ENCODE measurements at regions not wholly inside any gene's neighbourhood (a gene's known extent, or its start where the extent isn't known, plus 50 kb on each side); places are given as distances from the start of the nearest gene placed in this dataset.

DNA sequence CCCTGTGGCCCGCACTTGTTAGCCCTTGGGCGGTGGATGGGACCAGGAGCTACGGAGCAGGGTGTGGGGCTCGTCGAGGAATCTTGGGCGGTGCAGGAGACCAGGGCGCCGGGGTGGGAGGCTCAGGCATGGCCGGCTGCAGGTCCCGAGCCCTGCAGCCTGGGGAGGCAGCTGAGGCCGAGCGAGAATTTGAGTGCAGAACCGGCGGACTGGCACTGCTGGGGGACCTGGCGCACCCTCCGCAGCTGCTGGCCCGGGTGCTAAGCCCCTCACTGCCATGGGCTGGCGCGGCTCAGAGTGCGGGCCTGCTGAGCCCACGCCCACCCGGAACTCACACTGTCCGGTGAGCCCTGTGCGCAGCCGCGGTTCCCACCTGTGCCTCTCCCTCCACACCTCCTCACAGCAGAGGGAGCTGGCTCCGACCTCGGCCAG lies 73.6 kb upstream of the TLL1 start:
- intact Hi-C loops (cut with DNase I, micrococcal nuclease): no loop called here
- H3K4me3 Mint-ChIP-seq: no peak overlapping the region
- H3K36me3 ChIP-seq (ENCODE audit: insufficient read depth, low read length): no peaks in the 10 kb centered on the region
- no peaks in the 10 kb centered on the region for H3K4me1 Mint-ChIP-seq (ENCODE audit: low read depth)
- ATAC-seq (ENCODE audit: poor library complexity) (no peak), DNase-seq (peak in 1 of 14 experiments; percentile 7)
- TF ChIP-seq, protein P1, sequence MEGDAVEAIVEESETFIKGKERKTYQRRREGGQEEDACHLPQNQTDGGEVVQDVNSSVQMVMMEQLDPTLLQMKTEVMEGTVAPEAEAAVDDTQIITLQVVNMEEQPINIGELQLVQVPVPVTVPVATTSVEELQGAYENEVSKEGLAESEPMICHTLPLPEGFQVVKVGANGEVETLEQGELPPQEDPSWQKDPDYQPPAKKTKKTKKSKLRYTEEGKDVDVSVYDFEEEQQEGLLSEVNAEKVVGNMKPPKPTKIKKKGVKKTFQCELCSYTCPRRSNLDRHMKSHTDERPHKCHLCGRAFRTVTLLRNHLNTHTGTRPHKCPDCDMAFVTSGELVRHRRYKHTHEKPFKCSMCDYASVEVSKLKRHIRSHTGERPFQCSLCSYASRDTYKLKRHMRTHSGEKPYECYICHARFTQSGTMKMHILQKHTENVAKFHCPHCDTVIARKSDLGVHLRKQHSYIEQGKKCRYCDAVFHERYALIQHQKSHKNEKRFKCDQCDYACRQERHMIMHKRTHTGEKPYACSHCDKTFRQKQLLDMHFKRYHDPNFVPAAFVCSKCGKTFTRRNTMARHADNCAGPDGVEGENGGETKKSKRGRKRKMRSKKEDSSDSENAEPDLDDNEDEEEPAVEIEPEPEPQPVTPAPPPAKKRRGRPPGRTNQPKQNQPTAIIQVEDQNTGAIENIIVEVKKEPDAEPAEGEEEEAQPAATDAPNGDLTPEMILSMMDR (IDR thresholded peaks at IDR 0.05): no peak
- H3K9me3 ChIP-seq (ENCODE audit: control insufficient read depth in 1 of 2, insufficient read depth in 1 of 2, low read length in 2 of 2): peaks cover 0 to 8% of the 10 kb centered on the region in 2 experiments
- no peaks in the 10 kb centered on the region for H3K36me3 Mint-ChIP-seq (ENCODE audit: low read depth)
- ChIA-PET CTCF (no interaction called here), POLR2A (no interaction called here)
- no peak overlapping the region for H3K27ac ChIP-seq (ENCODE audit: low read depth in 1 of 2, low read length in 2 of 2)
- H3K27me3 Mint-ChIP-seq: no peaks in the 10 kb centered on the region
- H3K4me1 ChIP-seq (ENCODE audit: insufficient read depth, low read length): no peaks in the 10 kb centered on the region
- H3K27me3 ChIP-seq (ENCODE audit: control insufficient read depth in 1 of 2, insufficient read depth in 2 of 2, low read length in 2 of 2): no peaks in the 10 kb centered on the region
- no peak overlapping the region for H3K4me3 ChIP-seq (ENCODE audit: low read length)
- H3K27ac Mint-ChIP-seq: no peak overlapping the region
- H3K9me3 Mint-ChIP-seq: no peaks in the 10 kb centered on the region

DNA sequence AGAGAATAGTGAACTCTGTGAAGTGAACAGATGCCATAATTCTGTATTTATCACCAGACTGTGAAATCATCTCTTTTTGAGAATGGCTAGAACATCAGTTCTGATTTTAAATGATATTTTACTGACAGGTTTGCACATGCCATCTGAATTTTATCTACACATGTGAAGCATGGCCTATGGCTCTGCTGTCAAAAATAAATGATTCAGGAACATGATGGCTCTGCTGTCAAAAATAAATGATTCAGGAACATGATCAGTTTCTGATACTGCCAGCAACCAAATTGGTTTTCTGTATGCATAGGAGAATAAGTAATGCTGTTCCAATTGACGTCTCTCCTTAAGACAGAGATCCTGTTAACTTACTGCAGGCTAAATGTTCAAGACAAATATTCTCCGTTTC lies 70.6 kb upstream of the TLL1 start:
- intact Hi-C loops (cut with DNase I, micrococcal nuclease): no loop called here
- POLR2A ChIA-PET: no interaction called here
- CTCF ChIA-PET: no interaction called here

DNA sequence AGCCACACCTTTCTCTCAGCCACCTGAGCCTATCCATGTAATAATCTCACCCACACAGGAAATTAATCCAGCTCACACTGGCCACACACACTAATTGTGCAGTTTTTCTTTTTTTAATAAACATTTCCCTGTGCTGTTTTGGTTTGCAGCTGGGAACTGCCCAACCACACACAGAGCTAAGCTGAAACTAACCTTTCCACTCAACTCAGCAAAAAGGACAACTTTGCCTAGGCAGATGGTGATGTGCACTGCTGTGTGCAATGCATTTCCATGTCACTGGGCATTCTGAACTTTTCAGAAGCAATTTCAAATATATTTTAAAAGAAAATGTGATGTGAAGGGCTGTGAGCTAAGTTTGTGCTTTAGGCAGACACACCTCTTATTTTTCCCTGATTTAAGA lies 70.0 kb upstream of the TLL1 start:
- POLR2A ChIA-PET: no interaction called here
- intact Hi-C loops (cut with DNase I, micrococcal nuclease): no loop called here
- Mint-ChIP-seq H3K27me3 (no peaks in the 10 kb centered on the region), H3K36me3 (ENCODE audit: low read depth) (no peaks in the 10 kb centered on the region), H3K9me3 (no peaks in the 10 kb centered on the region), H3K27ac (no peak overlapping the region), H3K4me1 (ENCODE audit: low read depth) (no peaks in the 10 kb centered on the region), H3K4me3 (no peak overlapping the region)
- ATAC-seq (ENCODE audit: poor library complexity) (no peak), DNase-seq (no peak)
- CTCF ChIA-PET: no interaction called here
- TF ChIP-seq, protein P1 (IDR thresholded peaks at IDR 0.05): no peak
- Histone ChIP-seq H3K36me3 (ENCODE audit: insufficient read depth, low read length) (no peaks in the 10 kb centered on the region), H3K4me3 (ENCODE audit: low read length) (no peak overlapping the region), H3K9me3 (ENCODE audit: control insufficient read depth in 1 of 2, insufficient read depth in 1 of 2, low read length in 2 of 2) (peaks cover 0 to 8% of the 10 kb centered on the region in 2 experiments), H3K27me3 (ENCODE audit: control insufficient read depth in 1 of 2, insufficient read depth in 2 of 2, low read length in 2 of 2) (no peaks in the 10 kb centered on the region), H3K27ac (ENCODE audit: low read depth in 1 of 2, low read length in 2 of 2) (no peak overlapping the region), H3K4me1 (ENCODE audit: insufficient read depth, low read length) (no peaks in the 10 kb centered on the region)

More for the DNA sequence above, 70.6 kb upstream of the TLL1 start:
- Histone ChIP-seq H3K4me1 (ENCODE audit: insufficient read depth, low read length) (no peaks in the 10 kb centered on the region), H3K9me3 (ENCODE audit: control insufficient read depth in 1 of 2, insufficient read depth in 1 of 2, low read length in 2 of 2) (peaks cover 0 to 8% of the 10 kb centered on the region in 2 experiments), H3K4me3 (ENCODE audit: low read length) (no peak overlapping the region), H3K36me3 (ENCODE audit: insufficient read depth, low read length) (no peaks in the 10 kb centered on the region), H3K27ac (ENCODE audit: low read depth in 1 of 2, low read length in 2 of 2) (no peak overlapping the region), H3K27me3 (ENCODE audit: control insufficient read depth in 1 of 2, insufficient read depth in 2 of 2, low read length in 2 of 2) (no peaks in the 10 kb centered on the region)
- Mint-ChIP-seq H3K9me3 (no peaks in the 10 kb centered on the region), H3K4me3 (no peak overlapping the region), H3K27ac (no peak overlapping the region), H3K4me1 (ENCODE audit: low read depth) (no peaks in the 10 kb centered on the region), H3K36me3 (ENCODE audit: low read depth) (no peaks in the 10 kb centered on the region), H3K27me3 (no peaks in the 10 kb centered on the region)
- no peak for DNase-seq
- ATAC-seq (ENCODE audit: poor library complexity): no peak
- TF ChIP-seq, protein P1 (IDR thresholded peaks at IDR 0.05): no peak
